Adrenal gland (tissue), 5 donors: ENCODE measurements at regions not wholly inside any gene's neighbourhood (a gene's known extent, or its start where the extent isn't known, plus 50 kb on each side); places are given as distances from the start of the nearest gene placed in this dataset.
"Not testable (repeated sequence)": the region's sequence is repeated elsewhere in the genome, so short reads cannot be mapped to it uniquely, and the experiment has no call there.

Source experiments
- CTCF ChIP-seq, 6 experiments: fragments of 450-650 bp in 4 of 6; fragments of 200-600 bp in 2 of 6; sonication (generic) in 1 of 6; IDR thresholded peaks; 1 replicate in 5 of 6; 2 replicates in 1 of 6; pipeline versions ENCODE4 v1.5.1 to v1.8.0; 2016 to 2021; ENCODE audit warnings: antibody characterized with exemption in 6 of 6, mild to moderate bottlenecking in 2 of 6, moderate library complexity in 1 of 6
- POLR2A ChIP-seq, 2 donors: fragments of 450-650 bp; IDR thresholded peaks; one replicate each; pipeline ENCODE4 v1.6.1; 2017; ENCODE audit warnings: antibody characterized with exemption in 2 of 2, mild to moderate bottlenecking in 2 of 2, moderate library complexity in 1 of 2
- donor health status: DM: no; HTN: no; CAD: no.

- TF ChIP-seq CTCF, POLR2A (IDR thresholded peaks at IDR 0.05): not testable (repeated sequence)
Measured at GRCh38 chr2:97422376-97422775, 167.3 kb downstream of the ANKRD36B start.
